ENCODE measurements at regions not wholly inside any gene's neighbourhood (a gene's known extent, or its start where the extent isn't known, plus 50 kb on each side); places are given as distances from the start of the nearest gene placed in this dataset.

GRCh38 chr16:80191928-80192327 lies 348.9 kb upstream of the DYNLRB2 start:
- H3K27ac ChIP-seq (ENCODE audit: low read length) = no peak overlapping the region
- TF ChIP-seq CTCF (IDR thresholded peaks at IDR 0.05) = no peak

GRCh38 chr16:80189476-80190175 lies 351.2 kb upstream of the DYNLRB2 start:
- 76% methylated on average over 7 of the region's 7 CpGs for WGBS (ENCODE audit: insufficient coverage)
- Histone ChIP-seq H3K4me1 (ENCODE audit: control insufficient read depth, insufficient read depth, low read length) (no peaks in the 10 kb centered on the region), H3K27ac (ENCODE audit: low read length) (no peak overlapping the region), H3K9me3 (ENCODE audit: control insufficient read depth, insufficient read depth, low read length) (no peaks in the 10 kb centered on the region), H3K36me3 (ENCODE audit: control insufficient read depth, insufficient read depth, low read length) (no peaks in the 10 kb centered on the region), H3K27me3 (ENCODE audit: control insufficient read depth, insufficient read depth, low read length) (no peaks in the 10 kb centered on the region), H3K4me3 (ENCODE audit: low read length) (no peak overlapping the region)
- Mint-ChIP-seq H3K4me1 (no peaks in the 10 kb centered on the region), H3K4me3 (no peak overlapping the region), H3K9me3 (no peaks in the 10 kb centered on the region), H3K27me3 (ENCODE audit: low read depth in 2 of 2) (peaks cover 9 to 31% of the 10 kb centered on the region in 2 donors), H3K27ac (no peak overlapping the region), H3K36me3 (no peaks in the 10 kb centered on the region)
- no peak for TF ChIP-seq CTCF (IDR thresholded peaks at IDR 0.05)
- ATAC-seq (no peak), DNase-seq (no peak)
- intact Hi-C loops (cut with micrococcal nuclease) = no loop called here

More at GRCh38 chr16:80191928-80192327, 348.9 kb upstream of the DYNLRB2 start:
- H3K27ac Mint-ChIP-seq = no peak overlapping the region
- no peaks in the 10 kb centered on the region for H3K27me3 ChIP-seq (ENCODE audit: control insufficient read depth, insufficient read depth, low read length)
- H3K4me3 ChIP-seq (ENCODE audit: low read length) = no peak overlapping the region
- no peaks in the 10 kb centered on the region for H3K36me3 Mint-ChIP-seq
- H3K9me3 Mint-ChIP-seq = no peaks in the 10 kb centered on the region
- intact Hi-C loops (cut with micrococcal nuclease) = no loop called here
- ATAC-seq (no peak), DNase-seq (no peak)
- H3K36me3 ChIP-seq (ENCODE audit: control insufficient read depth, insufficient read depth, low read length) = no peaks in the 10 kb centered on the region
- no peaks in the 10 kb centered on the region for H3K4me1 Mint-ChIP-seq
- peaks cover 6 to 29% of the 10 kb centered on the region in 2 donors for H3K27me3 Mint-ChIP-seq (ENCODE audit: low read depth in 2 of 2)
- H3K4me3 Mint-ChIP-seq = no peak overlapping the region
- WGBS (ENCODE audit: insufficient coverage) = 94% methylated on average over 3 of the region's 3 CpGs
- no peaks in the 10 kb centered on the region for H3K4me1 ChIP-seq (ENCODE audit: control insufficient read depth, insufficient read depth, low read length)
- no peaks in the 10 kb centered on the region for H3K9me3 ChIP-seq (ENCODE audit: control insufficient read depth, insufficient read depth, low read length)

GRCh38 chr16:80176114-80176513 lies 364.7 kb upstream of the DYNLRB2 start:
- ATAC-seq (no peak), DNase-seq (no peak)
- no peaks in the 10 kb centered on the region for H3K36me3 Mint-ChIP-seq
- no peaks in the 10 kb centered on the region for H3K9me3 Mint-ChIP-seq
- WGBS (ENCODE audit: insufficient coverage) = 71% methylated on average over 1 of the region's 1 CpG
- Histone ChIP-seq H3K9me3 (ENCODE audit: control insufficient read depth, insufficient read depth, low read length) (no peaks in the 10 kb centered on the region), H3K27me3 (ENCODE audit: control insufficient read depth, insufficient read depth, low read length) (no peaks in the 10 kb centered on the region), H3K4me3 (ENCODE audit: low read length) (no peak overlapping the region), H3K36me3 (ENCODE audit: control insufficient read depth, insufficient read depth, low read length) (no peaks in the 10 kb centered on the region), H3K27ac (ENCODE audit: low read length) (no peak overlapping the region), H3K4me1 (ENCODE audit: control insufficient read depth, insufficient read depth, low read length) (no peaks in the 10 kb centered on the region)
- no peak overlapping the region for H3K27ac Mint-ChIP-seq
- H3K27me3 Mint-ChIP-seq (ENCODE audit: low read depth in 2 of 2) = peaks cover 3 to 20% of the 10 kb centered on the region in 2 donors
- intact Hi-C loops (cut with micrococcal nuclease) = no loop called here
- H3K4me3 Mint-ChIP-seq = no peak overlapping the region
- no peak for TF ChIP-seq CTCF (IDR thresholded peaks at IDR 0.05)
- H3K4me1 Mint-ChIP-seq = no peaks in the 10 kb centered on the region

GRCh38 chr16:80175011-80175410 lies 365.8 kb upstream of the DYNLRB2 start:
- no peak overlapping the region for H3K27ac Mint-ChIP-seq
- no peaks in the 10 kb centered on the region for H3K36me3 Mint-ChIP-seq
- H3K9me3 Mint-ChIP-seq = no peaks in the 10 kb centered on the region
- ATAC-seq (no peak), DNase-seq (no peak)
- no peak for TF ChIP-seq CTCF (IDR thresholded peaks at IDR 0.05)
- Histone ChIP-seq H3K27me3 (ENCODE audit: control insufficient read depth, insufficient read depth, low read length) (no peaks in the 10 kb centered on the region), H3K4me1 (ENCODE audit: control insufficient read depth, insufficient read depth, low read length) (no peaks in the 10 kb centered on the region), H3K36me3 (ENCODE audit: control insufficient read depth, insufficient read depth, low read length) (no peaks in the 10 kb centered on the region), H3K9me3 (ENCODE audit: control insufficient read depth, insufficient read depth, low read length) (no peaks in the 10 kb centered on the region), H3K27ac (ENCODE audit: low read length) (no peak overlapping the region), H3K4me3 (ENCODE audit: low read length) (no peak overlapping the region)
- H3K4me3 Mint-ChIP-seq = no peak overlapping the region
- H3K27me3 Mint-ChIP-seq (ENCODE audit: low read depth in 2 of 2) = peaks cover 3 to 17% of the 10 kb centered on the region in 2 donors
- no peaks in the 10 kb centered on the region for H3K4me1 Mint-ChIP-seq
- WGBS (ENCODE audit: insufficient coverage) = no CpG with 5 or more reads among the region's 1 CpG
- intact Hi-C loops (cut with micrococcal nuclease) = no loop called here
